ENCODE measurements at regions not wholly inside any gene's neighbourhood (a gene's known extent, or its start where the extent isn't known, plus 50 kb on each side); places are given as distances from the start of the nearest gene placed in this dataset.

GRCh38 chr5:178791976-178792375, 61.5 kb upstream of the ZNF354A start:
- TF ChIP-seq POLR2A (IDR thresholded peaks at IDR 0.05; ENCODE audit: control extremely low read depth in 1 of 2, low read depth in 2 of 2, low read length in 2 of 2) (no peak), RAD21 (IDR thresholded peaks at IDR 0.05 in 1 of 2, conservative IDR thresholded peaks at IDR 0.05 in 1 of 2; ENCODE audit: low read depth in 2 of 2, low read length in 2 of 2) (no peak), CHD2 (IDR thresholded peaks at IDR 0.05; ENCODE audit: low read length) (no peak), SIN3A (conservative IDR thresholded peaks at IDR 0.05 in 1 of 2, IDR thresholded peaks at IDR 0.05 in 1 of 2; ENCODE audit: low read depth in 1 of 2, low read length in 2 of 2) (no peak), CTCF (IDR thresholded peaks at IDR 0.05; ENCODE audit: control extremely low read depth in 1 of 3, insufficient read depth in 1 of 3, low read depth in 1 of 3, low read length in 3 of 3) (no peak)

Data from H1 (cell line).